ENCODE measurements at regions not wholly inside any gene's neighbourhood (a gene's known extent, or its start where the extent isn't known, plus 50 kb on each side); places are given as distances from the start of the nearest gene placed in this dataset.

- TF ChIP-seq POLR2A (IDR thresholded peaks at IDR 0.05; ENCODE audit: low read length) (no peak), GATA1 (IDR thresholded peaks at IDR 0.05; ENCODE audit: low read depth, low read length) (no peak)
Measured at GRCh38 chr5:15206133-15206532, 293.8 kb upstream of the FBXL7 start.
